CD4-positive, CD25-positive, alpha-beta regulatory T cell (primary cell): ENCODE measurements at regions not wholly inside any gene's neighbourhood (a gene's known extent, or its start where the extent isn't known, plus 50 kb on each side); places are given as distances from the start of the nearest gene placed in this dataset.

ENCODE experiments used
- ATAC-seq, 2 donors: fragments of 150-1000 bp; cut with Tn5 transposase; one replicate each; pipeline ENCODE4 v1.10.0; 2021; ENCODE audit warnings: low read depth in 2 of 2, moderate number of reproducible peaks in 2 of 2, moderate library complexity in 1 of 2
- DNase-seq, 3 donors: peaks; one replicate each; pipeline versions ENCODE4 v3.0.0 to v3.0.0-alpha.2; 2012 to 2022; ENCODE audit warnings: mixed read lengths in 1 of 3
- H3K27ac ChIP-seq: one replicate; pipeline ENCODE4 v1.7.0; 2013; ENCODE audit warnings: mild to moderate bottlenecking, low read length; ENCODE audit not compliant: insufficient read depth, poor library complexity, severe bottlenecking
- H3K27me3 ChIP-seq: one replicate; pipeline ENCODE4 v1.7.0; 2013; ENCODE audit warnings: low read length; ENCODE audit not compliant: control insufficient read depth, insufficient read depth
- H3K36me3 ChIP-seq: one replicate; pipeline ENCODE4 v1.7.0; 2013; ENCODE audit warnings: mild to moderate bottlenecking, low read length, moderate library complexity; ENCODE audit not compliant: control insufficient read depth, insufficient read depth
- H3K4me1 ChIP-seq: 2 replicates; pipeline ENCODE4 v1.7.0; 2013; ENCODE audit warnings: mild to moderate bottlenecking, low read length; ENCODE audit not compliant: insufficient read depth, control insufficient read depth, poor library complexity, severe bottlenecking
- H3K4me3 ChIP-seq: one replicate; pipeline ENCODE4 v1.7.0; 2013; ENCODE audit warnings: low read depth, mild to moderate bottlenecking, low read length, moderate library complexity
- H3K9me3 ChIP-seq, 2 experiments: 1 replicate in 1 of 2; 2 replicates in 1 of 2; pipeline ENCODE4 v1.7.0; 2013; ENCODE audit warnings: low read length in 2 of 2, mild to moderate bottlenecking in 1 of 2, moderate library complexity in 1 of 2; ENCODE audit not compliant: control insufficient read depth in 2 of 2
- H3K27ac Mint-ChIP-seq, 3 donors: one replicate each; pipeline ENCODE4 v1.8.0; 2020 to 2022; ENCODE audit warnings: mild to moderate bottlenecking in 3 of 3, mixed read lengths in 3 of 3, moderate library complexity in 2 of 3
- H3K27me3 Mint-ChIP-seq: one replicate; pipeline ENCODE4 v1.8.0; 2022; ENCODE audit warnings: mild to moderate bottlenecking, mixed read lengths
- H3K36me3 Mint-ChIP-seq: one replicate; pipeline ENCODE4 v1.8.0; 2020; ENCODE audit warnings: mixed read lengths
- H3K4me1 Mint-ChIP-seq, 4 donors: one replicate each; pipeline ENCODE4 v1.8.0; 2020 to 2022; ENCODE audit warnings: mixed read lengths in 4 of 4, mild to moderate bottlenecking in 1 of 4
- H3K4me3 Mint-ChIP-seq, 4 donors: one replicate each; pipeline ENCODE4 v1.8.0; 2020 to 2022; ENCODE audit warnings: mild to moderate bottlenecking in 4 of 4, mixed read lengths in 4 of 4, moderate library complexity in 3 of 4
- H3K9me3 Mint-ChIP-seq, 7 donors: one replicate each; pipeline ENCODE4 v1.8.0; 2020 to 2022; ENCODE audit warnings: mixed read lengths in 7 of 7, mild to moderate bottlenecking in 3 of 7, moderate library complexity in 2 of 7

- Mint-ChIP-seq H3K27ac (no peak overlapping the region), H3K4me1 (no peaks in the 10 kb centered on the region), H3K36me3 (no peaks in the 10 kb centered on the region), H3K4me3 (no peak overlapping the region), H3K27me3 (no peaks in the 10 kb centered on the region), H3K9me3 (peaks cover 3 to 10% (median 7%) of the 10 kb centered on the region in 7 donors)
- H3K9me3 ChIP-seq = no peaks in the 10 kb centered on the region
- H3K4me3 ChIP-seq = no peak overlapping the region
- no peak for ATAC-seq
- H3K27me3 ChIP-seq = no peaks in the 10 kb centered on the region
- no peaks in the 10 kb centered on the region for H3K36me3 ChIP-seq
- no peak for DNase-seq
- H3K27ac ChIP-seq = no peak overlapping the region
- H3K4me1 ChIP-seq = no peaks in the 10 kb centered on the region
These were observed 88.3 kb upstream of the PCDH9 start for GRCh38 chr13:67318398-67318797.

GRCh38 chr13:67314405-67314804 is 84.3 kb upstream of the PCDH9 start:
- Histone ChIP-seq H3K4me3 (no peak overlapping the region), H3K27me3 (no peaks in the 10 kb centered on the region), H3K36me3 (no peaks in the 10 kb centered on the region), H3K4me1 (no peaks in the 10 kb centered on the region), H3K27ac (no peak overlapping the region), H3K9me3 (no peaks in the 10 kb centered on the region)
- peaks cover 0 to 8% (median 7%) of the 10 kb centered on the region in 7 donors for H3K9me3 Mint-ChIP-seq
- ATAC-seq (no peak), DNase-seq (no peak)
- H3K4me1 Mint-ChIP-seq = no peaks in the 10 kb centered on the region
- H3K36me3 Mint-ChIP-seq = no peaks in the 10 kb centered on the region
- H3K27me3 Mint-ChIP-seq = no peaks in the 10 kb centered on the region
- H3K27ac Mint-ChIP-seq = no peak overlapping the region
- H3K4me3 Mint-ChIP-seq = no peak overlapping the region

- H3K27me3 Mint-ChIP-seq = no peaks in the 10 kb centered on the region
- no peak overlapping the region for H3K27ac ChIP-seq
- no peaks in the 10 kb centered on the region for H3K36me3 ChIP-seq
- DNase-seq (no peak), ATAC-seq (no peak)
- no peak overlapping the region for H3K27ac Mint-ChIP-seq
- no peaks in the 10 kb centered on the region for H3K27me3 ChIP-seq
- no peak overlapping the region for H3K4me3 Mint-ChIP-seq
- no peaks in the 10 kb centered on the region for H3K36me3 Mint-ChIP-seq
- H3K4me1 ChIP-seq = no peaks in the 10 kb centered on the region
- no peaks in the 10 kb centered on the region for H3K9me3 ChIP-seq
- H3K4me1 Mint-ChIP-seq = no peaks in the 10 kb centered on the region
- H3K4me3 ChIP-seq = no peak overlapping the region
- H3K9me3 Mint-ChIP-seq = peaks cover 0 to 13% (median 6%) of the 10 kb centered on the region in 7 donors
These were observed 78.1 kb upstream of the PCDH9 start for GRCh38 chr13:67308004-67308772.

GRCh38 chr13:67306742-67307141 is 76.6 kb upstream of the PCDH9 start:
- H3K27me3 Mint-ChIP-seq = no peaks in the 10 kb centered on the region
- H3K36me3 Mint-ChIP-seq = no peaks in the 10 kb centered on the region
- no peak for DNase-seq
- no peak overlapping the region for H3K4me3 Mint-ChIP-seq
- Histone ChIP-seq H3K4me3 (no peak overlapping the region), H3K27me3 (no peaks in the 10 kb centered on the region), H3K9me3 (no peaks in the 10 kb centered on the region), H3K27ac (no peak overlapping the region), H3K4me1 (no peaks in the 10 kb centered on the region), H3K36me3 (no peaks in the 10 kb centered on the region)
- H3K4me1 Mint-ChIP-seq = no peaks in the 10 kb centered on the region
- H3K9me3 Mint-ChIP-seq = peaks cover 0 to 15% (median 7%) of the 10 kb centered on the region in 7 donors
- ATAC-seq = no peak
- no peak overlapping the region for H3K27ac Mint-ChIP-seq

GRCh38 chr13:67303661-67304333 is 73.7 kb upstream of the PCDH9 start:
- Histone ChIP-seq H3K36me3 (no peaks in the 10 kb centered on the region), H3K4me3 (no peak overlapping the region), H3K27me3 (no peaks in the 10 kb centered on the region), H3K4me1 (no peaks in the 10 kb centered on the region), H3K27ac (no peak overlapping the region), H3K9me3 (peaks cover 0 to 12% of the 10 kb centered on the region in 2 experiments)
- H3K36me3 Mint-ChIP-seq = no peaks in the 10 kb centered on the region
- no peaks in the 10 kb centered on the region for H3K27me3 Mint-ChIP-seq
- H3K9me3 Mint-ChIP-seq = peaks cover 0 to 27% (median 7%) of the 10 kb centered on the region in 7 donors
- H3K4me1 Mint-ChIP-seq = no peaks in the 10 kb centered on the region
- no peak for DNase-seq
- H3K27ac Mint-ChIP-seq = no peak overlapping the region
- ATAC-seq = no peak
- H3K4me3 Mint-ChIP-seq = no peak overlapping the region

- no peaks in the 10 kb centered on the region for H3K27me3 ChIP-seq
- Mint-ChIP-seq H3K27ac (no peak overlapping the region), H3K36me3 (no peaks in the 10 kb centered on the region), H3K4me1 (no peaks in the 10 kb centered on the region), H3K9me3 (peaks cover 0 to 40% (median 14%) of the 10 kb centered on the region in 7 donors), H3K27me3 (no peaks in the 10 kb centered on the region), H3K4me3 (no peak overlapping the region)
- H3K27ac ChIP-seq = no peak overlapping the region
- H3K4me3 ChIP-seq = no peak overlapping the region
- DNase-seq (no peak), ATAC-seq (no peak)
- no peaks in the 10 kb centered on the region for H3K36me3 ChIP-seq
- no peaks in the 10 kb centered on the region for H3K4me1 ChIP-seq
- H3K9me3 ChIP-seq = peaks cover 4 to 15% of the 10 kb centered on the region in 2 experiments
These were observed 69.6 kb upstream of the PCDH9 start for GRCh38 chr13:67299751-67300150.

GRCh38 chr13:67299072-67299635 is 69.0 kb upstream of the PCDH9 start:
- Mint-ChIP-seq H3K27me3 (no peaks in the 10 kb centered on the region), H3K27ac (no peak overlapping the region), H3K9me3 (peaks cover 0 to 40% (median 14%) of the 10 kb centered on the region in 7 donors), H3K4me3 (no peak overlapping the region), H3K4me1 (no peaks in the 10 kb centered on the region), H3K36me3 (no peaks in the 10 kb centered on the region)
- no peak overlapping the region for H3K4me3 ChIP-seq
- no peaks in the 10 kb centered on the region for H3K4me1 ChIP-seq
- no peak overlapping the region for H3K27ac ChIP-seq
- H3K36me3 ChIP-seq = no peaks in the 10 kb centered on the region
- H3K9me3 ChIP-seq = peaks cover 4 to 15% of the 10 kb centered on the region in 2 experiments
- no peak for DNase-seq
- ATAC-seq = no peak
- H3K27me3 ChIP-seq = no peaks in the 10 kb centered on the region
